ENCODE measurements at regions not wholly inside any gene's neighbourhood (a gene's known extent, or its start where the extent isn't known, plus 50 kb on each side); places are given as distances from the start of the nearest gene placed in this dataset.

DNA sequence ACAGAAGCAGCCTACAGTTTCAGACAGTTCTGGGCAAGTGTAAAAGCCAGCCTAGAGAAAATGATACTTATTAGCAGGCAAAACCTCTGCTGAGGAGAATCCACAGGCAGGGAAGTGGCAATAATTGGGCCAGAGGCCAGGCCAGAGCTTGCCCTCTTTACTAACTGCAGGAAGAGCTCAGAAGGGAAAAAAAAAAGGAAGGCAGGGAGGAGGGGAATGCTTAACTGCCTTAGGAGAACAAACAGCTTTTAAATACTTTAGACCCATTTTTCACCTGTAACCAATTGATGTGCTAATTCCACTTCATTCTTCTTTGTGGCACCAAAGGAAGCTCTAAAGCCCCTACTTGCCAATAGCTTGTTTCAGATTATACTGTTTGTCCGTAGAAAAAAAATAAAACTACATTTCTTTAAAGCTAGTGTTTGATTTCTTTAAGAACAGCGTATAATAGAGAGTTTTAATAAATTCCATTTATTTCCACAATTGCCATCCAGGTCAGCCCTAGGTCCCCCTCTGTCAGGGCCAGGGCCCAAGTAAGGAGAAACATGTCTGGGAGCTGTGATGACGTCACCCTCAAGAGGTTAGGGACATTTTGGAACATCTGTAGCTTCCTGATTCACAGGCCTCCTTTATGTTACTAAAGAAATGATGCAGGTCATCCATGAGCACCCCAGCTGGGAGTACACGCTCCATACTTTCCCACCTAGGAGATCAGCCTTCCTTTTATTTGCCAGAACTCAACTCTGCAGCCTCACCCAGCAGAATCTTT lies 384.3 kb downstream of the CDC5L start:
- peak; percentile 14 for DNase-seq

DNA sequence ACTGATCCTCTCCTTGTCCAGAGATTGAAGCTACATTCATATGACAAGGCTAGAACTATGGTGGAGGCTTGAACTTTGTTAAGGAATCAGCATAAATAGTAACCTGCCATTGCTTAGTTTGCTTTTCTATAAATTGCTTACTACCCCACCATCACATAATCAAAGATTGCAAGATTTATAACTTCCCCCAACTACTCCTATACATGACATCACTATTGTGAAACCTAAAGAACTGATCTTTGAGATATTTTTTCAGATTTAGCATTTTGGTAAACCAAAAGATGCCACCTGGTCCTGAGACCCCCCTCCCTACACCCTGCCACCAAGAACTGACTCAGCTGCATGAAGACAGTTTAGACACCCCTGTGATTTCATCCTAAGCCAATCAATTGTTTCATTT lies 385.3 kb downstream of the CDC5L start:
- DNase-seq, result no peak

DNA sequence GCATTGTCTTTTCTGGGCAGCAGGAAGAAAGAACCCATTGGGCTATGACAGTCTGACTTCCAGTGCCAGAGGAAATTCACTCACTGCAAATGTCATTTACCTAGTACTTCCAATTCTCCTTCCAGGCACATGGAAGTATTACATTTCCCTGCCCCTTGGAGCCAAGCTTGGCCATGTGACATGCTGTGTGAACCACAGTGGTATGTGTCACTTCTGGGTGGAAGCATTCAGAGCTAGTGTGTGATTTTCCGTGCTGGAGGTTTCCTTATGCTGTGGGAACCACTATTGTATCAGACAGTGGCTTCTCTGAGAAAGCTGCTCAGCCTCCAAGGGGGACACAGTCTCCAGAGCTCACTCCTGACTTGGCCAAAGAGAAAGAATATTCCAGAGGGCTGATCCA lies 387.6 kb downstream of the CDC5L start:
- no peak for DNase-seq

DNA sequence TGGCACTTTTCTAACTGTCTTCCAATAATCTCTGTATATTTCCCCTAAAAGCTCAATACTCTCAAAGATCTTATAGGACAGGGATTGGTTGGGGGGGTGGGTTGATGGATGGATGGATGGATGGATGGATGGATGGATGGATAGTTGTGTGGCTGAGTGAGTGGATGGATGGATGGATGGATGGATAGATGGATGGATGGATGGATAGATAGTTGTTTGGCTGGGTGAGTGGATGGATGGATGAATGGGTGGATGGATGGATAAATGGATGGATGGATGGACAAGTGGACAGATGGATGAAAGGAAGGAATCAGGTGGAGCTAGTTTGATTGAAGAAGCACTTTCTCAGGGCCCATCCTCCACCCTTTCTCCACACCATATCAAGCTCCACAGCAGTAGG lies 388.8 kb downstream of the CDC5L start:
- DNase-seq, result no peak

DNA sequence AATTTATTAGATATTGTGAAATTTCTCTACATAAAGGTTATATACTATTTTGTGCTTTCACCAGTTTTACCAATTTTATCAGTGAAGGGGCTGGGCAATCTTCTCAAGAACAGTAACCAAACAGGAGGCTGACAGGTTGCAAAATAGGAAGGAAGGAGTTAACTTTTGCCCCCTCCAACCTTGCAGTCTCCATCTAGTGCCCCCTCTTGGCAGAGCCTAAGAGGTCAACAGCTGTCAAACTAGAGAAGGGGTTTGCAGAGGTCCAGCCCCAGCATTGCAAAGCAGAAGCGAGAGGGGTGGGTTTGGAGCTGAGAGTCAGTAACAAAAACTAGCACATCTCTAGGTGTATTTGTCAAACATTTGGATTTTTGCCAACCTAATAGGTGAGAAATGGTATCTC lies 391.0 kb downstream of the CDC5L start:
- no peak for DNase-seq

All from DMS79 (cell line).